ENCODE measurements at regions not wholly inside any gene's neighbourhood (a gene's known extent, or its start where the extent isn't known, plus 50 kb on each side); places are given as distances from the start of the nearest gene placed in this dataset.

DNA sequence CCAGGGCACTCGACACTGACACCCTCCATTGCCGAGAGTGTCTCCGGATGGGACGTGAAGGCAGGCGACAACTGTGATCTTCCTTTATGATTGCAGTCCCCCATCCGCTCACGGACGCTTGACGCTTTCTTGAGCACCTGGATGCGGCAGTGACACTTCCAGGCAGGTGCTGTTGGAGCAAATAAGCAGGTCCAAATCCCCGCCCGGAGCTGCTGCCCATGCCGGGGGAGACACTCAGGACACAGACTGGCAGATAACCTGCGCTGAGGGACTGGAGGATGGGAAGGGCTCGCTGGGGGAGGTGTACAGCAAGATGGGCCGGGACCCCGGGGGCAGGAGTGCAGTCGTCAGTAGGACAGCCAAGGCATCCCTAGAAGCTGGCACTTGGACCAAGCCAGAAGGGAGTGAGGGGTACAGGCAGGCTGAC is 1403.5 kb downstream of the BRD1 start:
- TF ChIP-seq, protein P1, sequence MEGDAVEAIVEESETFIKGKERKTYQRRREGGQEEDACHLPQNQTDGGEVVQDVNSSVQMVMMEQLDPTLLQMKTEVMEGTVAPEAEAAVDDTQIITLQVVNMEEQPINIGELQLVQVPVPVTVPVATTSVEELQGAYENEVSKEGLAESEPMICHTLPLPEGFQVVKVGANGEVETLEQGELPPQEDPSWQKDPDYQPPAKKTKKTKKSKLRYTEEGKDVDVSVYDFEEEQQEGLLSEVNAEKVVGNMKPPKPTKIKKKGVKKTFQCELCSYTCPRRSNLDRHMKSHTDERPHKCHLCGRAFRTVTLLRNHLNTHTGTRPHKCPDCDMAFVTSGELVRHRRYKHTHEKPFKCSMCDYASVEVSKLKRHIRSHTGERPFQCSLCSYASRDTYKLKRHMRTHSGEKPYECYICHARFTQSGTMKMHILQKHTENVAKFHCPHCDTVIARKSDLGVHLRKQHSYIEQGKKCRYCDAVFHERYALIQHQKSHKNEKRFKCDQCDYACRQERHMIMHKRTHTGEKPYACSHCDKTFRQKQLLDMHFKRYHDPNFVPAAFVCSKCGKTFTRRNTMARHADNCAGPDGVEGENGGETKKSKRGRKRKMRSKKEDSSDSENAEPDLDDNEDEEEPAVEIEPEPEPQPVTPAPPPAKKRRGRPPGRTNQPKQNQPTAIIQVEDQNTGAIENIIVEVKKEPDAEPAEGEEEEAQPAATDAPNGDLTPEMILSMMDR (IDR thresholded peaks at IDR 0.05): no peak
- TF ChIP-seq POLR2A (IDR thresholded peaks at IDR 0.05): no peak

Data from heart left ventricle (tissue), 13 donors.